HUES48 (cell line): ENCODE measurements at regions not wholly inside any gene's neighbourhood (a gene's known extent, or its start where the extent isn't known, plus 50 kb on each side); places are given as distances from the start of the nearest gene placed in this dataset.

ENCODE experiments used
- H3K27ac ChIP-seq: one replicate; pipeline ENCODE4 v1.7.0; 2013; ENCODE audit warnings: low read depth, low read length, inconsistent platforms
- H3K27me3 ChIP-seq: 2 replicates; pipeline ENCODE4 v1.6.1; 2013; ENCODE audit warnings: mild to moderate bottlenecking, low read length; ENCODE audit not compliant: control insufficient read depth, insufficient read depth
- H3K36me3 ChIP-seq: 2 replicates; pipeline ENCODE4 v1.6.1; 2013; ENCODE audit warnings: low read length; ENCODE audit not compliant: control insufficient read depth, insufficient read depth
- H3K4me1 ChIP-seq: 2 replicates; pipeline ENCODE4 v1.6.1; 2013; ENCODE audit warnings: mild to moderate bottlenecking, low read length; ENCODE audit not compliant: control insufficient read depth, insufficient read depth
- H3K4me3 ChIP-seq: 2 replicates; pipeline ENCODE4 v1.5.1; 2013; ENCODE audit warnings: mild to moderate bottlenecking, low read depth, low read length
- H3K9ac ChIP-seq: 2 replicates; pipeline ENCODE4 v1.6.1; 2013; ENCODE audit warnings: mild to moderate bottlenecking, low read depth, low read length, moderate library complexity
- H3K9me3 ChIP-seq: 2 replicates; pipeline ENCODE4 v1.6.1; 2013; ENCODE audit warnings: low read length; ENCODE audit not compliant: control insufficient read depth, insufficient read depth

DNA sequence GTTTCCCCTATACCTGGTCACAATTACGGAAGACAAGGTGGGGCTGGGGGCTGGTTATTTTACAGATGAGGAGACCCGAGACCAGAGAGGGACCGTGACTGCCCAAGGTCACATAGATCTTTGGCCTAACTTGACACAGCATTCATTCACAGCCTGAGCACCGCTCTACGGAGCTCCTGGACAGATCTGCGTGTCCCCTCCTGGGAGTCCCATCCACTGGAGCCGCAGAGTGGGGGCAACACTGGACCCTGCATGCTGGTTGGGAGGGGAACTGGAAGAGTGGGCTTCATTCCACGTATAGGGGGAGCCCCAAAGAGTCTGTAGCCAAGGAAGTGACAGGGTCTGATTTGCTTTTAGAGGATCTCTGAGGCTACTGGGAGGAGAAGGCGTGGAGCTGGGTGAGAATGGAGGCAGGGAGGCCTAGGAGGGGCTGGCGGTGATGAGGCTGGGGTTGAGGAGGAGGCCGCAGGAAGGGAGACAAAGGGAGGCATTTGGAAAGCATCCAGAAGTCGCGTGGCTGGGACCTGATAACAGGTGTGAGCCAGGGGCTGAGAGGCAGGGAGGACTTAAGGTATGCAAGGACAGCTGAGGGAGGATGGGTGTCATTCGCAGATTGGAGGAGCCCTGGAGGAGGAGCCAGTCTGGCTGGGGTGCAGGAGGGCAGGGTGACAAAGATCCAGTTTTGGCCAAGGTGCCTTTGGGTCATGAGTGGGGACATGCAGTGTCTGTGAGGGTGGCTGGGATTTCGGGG lies 64.3 kb upstream of the IER5L start:
- no peaks in the 10 kb centered on the region for H3K36me3 ChIP-seq
- no peaks in the 10 kb centered on the region for H3K27me3 ChIP-seq
- H3K4me1 ChIP-seq = peaks cover 7% of the 10 kb centered on the region; the same call in 1 of the 2 replicates
- H3K9me3 ChIP-seq = no peaks in the 10 kb centered on the region
- no peak overlapping the region for H3K27ac ChIP-seq
- H3K4me3 ChIP-seq = no peak overlapping the region
- no peak overlapping the region for H3K9ac ChIP-seq

- H3K9me3 ChIP-seq = no peaks in the 10 kb centered on the region
- H3K27me3 ChIP-seq = no peaks in the 10 kb centered on the region
- peaks cover 9% of the 10 kb centered on the region; the same call in 1 of the 2 replicates for H3K4me1 ChIP-seq
- no peak overlapping the region for H3K4me3 ChIP-seq
- H3K9ac ChIP-seq = no peak overlapping the region
- no peaks in the 10 kb centered on the region for H3K36me3 ChIP-seq
- H3K27ac ChIP-seq = no peak overlapping the region
These were observed 63.7 kb upstream of the IER5L start for GRCh38 chr9:129241725-129242124.

GRCh38 chr9:129240581-129241211 lies 62.6 kb upstream of the IER5L start:
- Histone ChIP-seq H3K9me3 (no peaks in the 10 kb centered on the region), H3K27me3 (no peaks in the 10 kb centered on the region)

GRCh38 chr9:129239946-129240490 lies 62.0 kb upstream of the IER5L start:
- H3K27me3 ChIP-seq = no peaks in the 10 kb centered on the region
- no peak overlapping the region for H3K27ac ChIP-seq
- H3K4me3 ChIP-seq = no peak overlapping the region
- no peaks in the 10 kb centered on the region for H3K36me3 ChIP-seq
- H3K9ac ChIP-seq = no peak overlapping the region
- no peaks in the 10 kb centered on the region for H3K9me3 ChIP-seq
- H3K4me1 ChIP-seq = peaks cover 9% of the 10 kb centered on the region; the same call in 1 of the 2 replicates

More at GRCh38 chr9:129240581-129241211, 62.6 kb upstream of the IER5L start:
- H3K27ac ChIP-seq = no peak overlapping the region
- H3K9ac ChIP-seq = no peak overlapping the region
- peaks cover 9% of the 10 kb centered on the region; the same call in 1 of the 2 replicates for H3K4me1 ChIP-seq
- H3K4me3 ChIP-seq = no peak overlapping the region
- H3K36me3 ChIP-seq = no peaks in the 10 kb centered on the region

DNA sequence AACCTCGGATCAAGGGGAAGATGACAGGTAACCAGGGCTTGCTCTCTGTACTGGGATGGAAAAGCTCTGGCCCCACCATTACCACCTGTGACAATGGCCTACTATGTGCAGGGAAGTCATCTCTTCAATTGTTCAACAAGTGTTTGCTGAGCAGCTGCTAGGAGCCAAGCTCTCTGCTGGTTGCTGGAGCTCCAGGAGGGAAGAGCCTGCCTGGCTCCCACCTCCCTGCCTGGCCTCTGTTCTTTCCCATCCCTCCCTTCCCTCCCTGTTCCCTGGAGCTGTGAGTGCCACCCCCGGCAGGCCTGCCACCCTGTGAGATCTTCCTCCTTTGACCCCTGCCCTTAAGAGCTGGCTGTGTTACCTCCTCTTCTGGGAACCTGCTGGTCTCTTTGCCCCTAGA lies 59.7 kb upstream of the IER5L start:
- H3K4me1 ChIP-seq = peaks cover 6% of the 10 kb centered on the region; the same call in 1 of the 2 replicates
- no peaks in the 10 kb centered on the region for H3K27me3 ChIP-seq
- H3K36me3 ChIP-seq = no peaks in the 10 kb centered on the region
- H3K4me3 ChIP-seq = no peak overlapping the region
- no peak overlapping the region for H3K27ac ChIP-seq
- H3K9ac ChIP-seq = no peak overlapping the region
- H3K9me3 ChIP-seq = no peaks in the 10 kb centered on the region

DNA sequence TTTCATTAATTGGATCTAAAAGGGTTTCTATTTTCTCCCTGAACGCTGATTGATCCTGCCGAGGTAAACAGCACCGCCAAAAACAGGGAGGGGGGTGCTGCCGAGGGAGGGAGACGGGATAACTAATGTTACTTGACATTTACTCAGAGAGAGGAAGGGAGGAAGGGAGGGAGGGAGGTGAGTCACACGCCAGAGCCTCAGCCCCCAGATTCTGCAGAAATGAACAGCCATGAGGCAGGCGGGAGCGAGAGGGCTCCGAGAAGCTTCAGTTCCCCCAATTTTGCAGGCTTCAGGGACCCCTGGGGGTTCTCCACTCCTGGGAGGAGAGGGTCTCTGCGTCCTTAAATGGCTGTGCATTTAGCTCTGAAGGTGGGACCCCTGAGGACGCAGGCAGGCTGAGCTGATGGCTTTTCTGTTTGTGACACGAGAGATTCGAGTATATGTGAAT lies 59.1 kb upstream of the IER5L start:
- Histone ChIP-seq H3K27ac (no peak overlapping the region), H3K27me3 (no peaks in the 10 kb centered on the region), H3K9me3 (no peaks in the 10 kb centered on the region), H3K4me3 (no peak overlapping the region), H3K9ac (no peak overlapping the region), H3K4me1 (peaks cover 6% of the 10 kb centered on the region; the same call in 1 of the 2 replicates), H3K36me3 (no peaks in the 10 kb centered on the region)

- H3K4me3 ChIP-seq = no peak overlapping the region
- H3K27me3 ChIP-seq = no peaks in the 10 kb centered on the region
- no peaks in the 10 kb centered on the region for H3K9me3 ChIP-seq
- no peaks in the 10 kb centered on the region for H3K36me3 ChIP-seq
- H3K27ac ChIP-seq = no peak overlapping the region
- H3K9ac ChIP-seq = no peak overlapping the region
- peaks cover 6% of the 10 kb centered on the region; the same call in 1 of the 2 replicates for H3K4me1 ChIP-seq
These were observed 58.5 kb upstream of the IER5L start for GRCh38 chr9:129236441-129237145.

DNA sequence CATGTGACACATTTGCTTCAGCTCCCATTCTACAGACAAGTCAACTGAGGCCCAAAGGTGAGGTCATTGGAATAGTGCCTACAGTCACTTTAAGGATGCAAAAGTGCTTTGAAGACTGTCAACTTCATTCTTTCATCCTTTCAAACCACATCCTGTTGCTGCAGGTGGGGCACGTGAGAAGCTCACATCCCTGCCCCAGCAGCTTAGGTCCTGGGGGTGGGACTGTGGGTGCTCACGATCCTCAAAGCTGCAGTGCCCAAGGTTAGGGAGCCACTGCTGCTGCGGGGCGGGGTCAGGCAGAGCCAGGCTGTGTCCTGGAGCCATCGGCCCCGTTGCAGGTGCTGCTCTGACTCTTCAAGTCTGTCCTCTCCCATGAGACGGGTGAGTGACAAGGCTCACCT lies 57.9 kb upstream of the IER5L start:
- Histone ChIP-seq H3K9me3 (no peaks in the 10 kb centered on the region), H3K4me3 (no peak overlapping the region), H3K4me1 (peaks cover 6% of the 10 kb centered on the region; the same call in 1 of the 2 replicates)

DNA sequence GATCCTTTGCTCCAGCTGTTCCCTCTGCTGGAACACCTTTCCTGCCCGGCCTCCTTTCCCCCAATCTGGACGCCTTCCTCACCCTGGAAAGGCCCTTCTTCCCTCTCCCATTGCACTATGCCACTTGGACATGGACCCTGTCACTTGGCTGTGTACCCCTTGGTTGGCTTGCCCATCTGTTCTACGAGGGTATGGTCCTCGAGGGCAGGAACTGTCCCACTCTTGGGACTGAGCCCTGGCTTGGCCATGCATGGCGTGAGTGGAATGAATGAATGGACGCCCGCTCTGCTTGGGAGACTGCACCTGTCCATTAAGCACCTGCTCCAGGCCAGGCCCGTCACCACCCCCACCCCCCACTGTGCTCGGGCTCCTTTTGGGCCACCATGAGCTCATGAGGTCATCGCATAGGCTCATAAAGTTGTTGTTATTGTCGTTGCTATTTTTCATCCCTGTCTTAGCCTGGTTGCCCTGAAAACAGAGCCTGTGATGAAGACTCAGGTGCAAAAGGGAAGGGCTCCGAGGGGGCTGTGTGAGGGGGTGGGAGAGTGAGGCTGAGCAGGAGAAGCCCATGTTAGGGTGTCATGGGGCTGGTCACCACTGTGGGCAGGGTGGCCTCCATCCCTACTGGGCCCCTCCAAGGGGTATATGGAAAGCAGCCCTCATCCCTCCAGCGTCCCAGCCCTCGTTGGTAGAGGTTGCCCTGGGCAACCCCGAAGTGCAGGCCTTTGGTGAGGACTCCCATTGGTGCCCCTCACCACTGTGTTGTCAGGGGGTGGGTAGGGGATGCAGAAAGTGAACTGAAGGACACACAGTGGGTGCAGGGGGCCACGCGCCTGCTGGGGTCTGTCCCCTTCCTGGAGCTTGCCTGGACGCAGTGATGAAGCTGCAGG lies 57.2 kb upstream of the IER5L start:
- H3K4me3 ChIP-seq = no peak overlapping the region
- no peaks in the 10 kb centered on the region for H3K9me3 ChIP-seq
- no peaks in the 10 kb centered on the region for H3K27me3 ChIP-seq
- no peak overlapping the region for H3K9ac ChIP-seq
- no peaks in the 10 kb centered on the region for H3K36me3 ChIP-seq
- H3K4me1 ChIP-seq = peaks cover 6% of the 10 kb centered on the region; the same call in 1 of the 2 replicates
- H3K27ac ChIP-seq = no peak overlapping the region

More for the DNA sequence above, 57.9 kb upstream of the IER5L start:
- Histone ChIP-seq H3K36me3 (no peaks in the 10 kb centered on the region), H3K27me3 (no peaks in the 10 kb centered on the region), H3K27ac (no peak overlapping the region), H3K9ac (no peak overlapping the region)

- Histone ChIP-seq H3K9me3 (no peaks in the 10 kb centered on the region), H3K36me3 (no peaks in the 10 kb centered on the region), H3K4me1 (peaks cover 6% of the 10 kb centered on the region; the same call in 1 of the 2 replicates), H3K4me3 (no peak overlapping the region), H3K27ac (no peak overlapping the region), H3K27me3 (no peaks in the 10 kb centered on the region), H3K9ac (no peak overlapping the region)
These were observed 56.4 kb upstream of the IER5L start for GRCh38 chr9:129234491-129234890.
